Trophoblast cell (in vitro differentiated cells and primary cell): ENCODE measurements at regions not wholly inside any gene's neighbourhood (a gene's known extent, or its start where the extent isn't known, plus 50 kb on each side); places are given as distances from the start of the nearest gene placed in this dataset.
"Not testable (repeated sequence)": the region's sequence is repeated elsewhere in the genome, so short reads cannot be mapped to it uniquely, and the experiment has no call there.

Experiments
- DNase-seq, 2 donors: peaks; one replicate each; pipeline ENCODE4 v3.0.0-alpha.2; 2016
- H2AFZ ChIP-seq: 2 replicates; pipeline ENCODE4 v1.6.1; 2013; ENCODE audit warnings: low read length, moderate library complexity, mild to moderate bottlenecking; ENCODE audit not compliant: insufficient read depth, poor library complexity
- H2AK5ac ChIP-seq: 2 replicates; pipeline ENCODE4 v1.6.1; 2013; ENCODE audit warnings: mild to moderate bottlenecking, low read length
- H2BK120ac ChIP-seq: 2 replicates; pipeline ENCODE4 v1.6.1; 2013; ENCODE audit warnings: low read length, mild to moderate bottlenecking, moderate library complexity; ENCODE audit not compliant: insufficient read depth, poor library complexity
- H2BK12ac ChIP-seq: 2 replicates; pipeline ENCODE4 v1.6.1; 2013; ENCODE audit warnings: mild to moderate bottlenecking, low read length, moderate library complexity
- H2BK5ac ChIP-seq: 2 replicates; pipeline ENCODE4 v1.6.1; 2013; ENCODE audit warnings: low read length, low read depth, moderate library complexity, mild to moderate bottlenecking; ENCODE audit not compliant: poor library complexity
- H3K14ac ChIP-seq: 2 replicates; pipeline ENCODE4 v1.6.1; 2013; ENCODE audit warnings: mild to moderate bottlenecking, low read length
- H3K18ac ChIP-seq: 2 replicates; pipeline ENCODE4 v1.6.1; 2013; ENCODE audit warnings: mild to moderate bottlenecking, low read length
- H3K23ac ChIP-seq: 2 replicates; pipeline ENCODE4 v1.6.1; 2013; ENCODE audit warnings: low read length
- H3K27ac ChIP-seq: 2 replicates; pipeline ENCODE4 v1.5.1; 2013; ENCODE audit warnings: low read depth, mild to moderate bottlenecking, inconsistent platforms, low read length, moderate library complexity
- H3K27me3 ChIP-seq: 2 replicates; pipeline ENCODE4 v1.6.1; 2013; ENCODE audit warnings: inconsistent platforms, mild to moderate bottlenecking, low read length, moderate library complexity; ENCODE audit not compliant: insufficient read depth
- H3K36me3 ChIP-seq, 2 experiments: 1 replicate in 1 of 2; 2 replicates in 1 of 2; pipeline ENCODE4 v1.6.1; 2013; ENCODE audit warnings: low read length in 2 of 2, mild to moderate bottlenecking in 2 of 2, moderate library complexity in 1 of 2; ENCODE audit not compliant: insufficient read depth in 2 of 2, control insufficient read depth in 1 of 2
- H3K4ac ChIP-seq: 2 replicates; pipeline ENCODE4 v1.6.1; 2013; ENCODE audit warnings: low read depth, mild to moderate bottlenecking, low read length, moderate library complexity
- H3K4me1 ChIP-seq, 2 experiments: 1 replicate in 1 of 2; 2 replicates in 1 of 2; pipeline ENCODE4 v1.6.1; 2013; ENCODE audit warnings: low read length in 2 of 2, mild to moderate bottlenecking in 2 of 2, moderate library complexity in 1 of 2; ENCODE audit not compliant: insufficient read depth in 2 of 2, control insufficient read depth in 1 of 2
- H3K4me2 ChIP-seq: 2 replicates; pipeline ENCODE4 v1.6.1; 2013; ENCODE audit warnings: inconsistent platforms, mild to moderate bottlenecking, low read length, moderate library complexity
- H3K4me3 ChIP-seq: 2 replicates; pipeline ENCODE4 v1.5.1; 2013; ENCODE audit warnings: mild to moderate bottlenecking, low read depth, low read length, inconsistent platforms
- H3K79me1 ChIP-seq: one replicate; pipeline ENCODE4 v1.6.1; 2013; ENCODE audit warnings: low read length
- H3K79me2 ChIP-seq: 2 replicates; pipeline ENCODE4 v1.6.1; 2013; ENCODE audit warnings: low read length, mild to moderate bottlenecking; ENCODE audit not compliant: control insufficient read depth, insufficient read depth, poor library complexity
- H3K9ac ChIP-seq: 2 replicates; pipeline ENCODE4 v1.6.1; 2013; ENCODE audit warnings: mild to moderate bottlenecking, low read length
- H3K9me3 ChIP-seq: 2 replicates; pipeline ENCODE4 v1.6.1; 2013; ENCODE audit warnings: low read depth, mild to moderate bottlenecking, control low read depth, inconsistent platforms, low read length; ENCODE audit not compliant: insufficient read depth
- H4K12ac ChIP-seq: 2 replicates; pipeline ENCODE4 v1.6.1; 2013; ENCODE audit warnings: low read depth, mild to moderate bottlenecking, low read length, moderate library complexity
- H4K8ac ChIP-seq: 2 replicates; pipeline ENCODE4 v1.6.1; 2013; ENCODE audit warnings: low read depth, mild to moderate bottlenecking, low read length, moderate library complexity
- H4K91ac ChIP-seq: one replicate; pipeline ENCODE4 v1.6.1; 2013; ENCODE audit warnings: low read depth, mild to moderate bottlenecking, low read length, moderate library complexity
- WGBS: extraction: QIAGEN DNeasy Blood & Tissue Kit; methylation state at CpG from one replicate; pipeline ENCODE4 v1.1.7; 2013; ENCODE audit warnings: missing lambda C conversion rate; ENCODE audit not compliant: insufficient read length, insufficient coverage; ENCODE audit errors: extremely low coverage; 5-methylcytosine and 5-hydroxymethylcytosine counted together

DNA sequence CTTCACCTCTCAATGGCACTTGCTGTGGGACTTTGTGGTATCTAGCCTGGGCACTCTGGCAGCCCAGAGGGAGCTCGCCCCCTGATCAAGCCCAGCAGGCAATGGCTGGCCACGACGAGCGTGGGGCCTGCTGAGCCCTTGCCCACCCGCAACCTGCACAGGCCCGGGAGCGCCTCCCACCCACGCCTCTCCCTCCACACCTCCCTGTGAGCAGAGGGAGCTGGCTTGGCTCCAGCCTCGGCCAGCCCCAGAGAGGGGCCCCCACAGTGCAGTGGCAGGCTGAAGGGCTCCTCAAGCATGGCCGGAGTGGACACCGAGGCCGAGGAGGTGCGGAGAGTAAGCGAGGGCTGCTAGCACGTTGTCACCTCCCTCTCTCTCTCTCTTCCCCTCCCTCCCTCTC lies 595.8 kb downstream of the TRIML1 start:
- Histone ChIP-seq H3K4me1 (no peaks in the 10 kb centered on the region), H2BK5ac (no peak overlapping the region), H3K79me1 (no peaks in the 10 kb centered on the region), H2AK5ac (no peak overlapping the region), H3K18ac (no peak overlapping the region), H3K79me2 (no peaks in the 10 kb centered on the region), H3K36me3 (no peaks in the 10 kb centered on the region), H3K14ac (no peak overlapping the region), H4K8ac (no peak overlapping the region), H3K4ac (no peak overlapping the region), H2BK120ac (no peak overlapping the region), H3K4me2 (no peak overlapping the region), H3K9me3 (peaks cover 3% of the 10 kb centered on the region), H3K27ac (no peak overlapping the region), H3K9ac (no peak overlapping the region), H3K27me3 (no peaks in the 10 kb centered on the region), H4K91ac (no peak overlapping the region), H2BK12ac (no peak overlapping the region), H3K23ac (no peak overlapping the region), H2AFZ (no peak overlapping the region), H3K4me3 (no peak overlapping the region), H4K12ac (no peak overlapping the region)
- WGBS = no CpG with 5 or more reads among the region's 15 CpGs
- no peak for DNase-seq

DNA sequence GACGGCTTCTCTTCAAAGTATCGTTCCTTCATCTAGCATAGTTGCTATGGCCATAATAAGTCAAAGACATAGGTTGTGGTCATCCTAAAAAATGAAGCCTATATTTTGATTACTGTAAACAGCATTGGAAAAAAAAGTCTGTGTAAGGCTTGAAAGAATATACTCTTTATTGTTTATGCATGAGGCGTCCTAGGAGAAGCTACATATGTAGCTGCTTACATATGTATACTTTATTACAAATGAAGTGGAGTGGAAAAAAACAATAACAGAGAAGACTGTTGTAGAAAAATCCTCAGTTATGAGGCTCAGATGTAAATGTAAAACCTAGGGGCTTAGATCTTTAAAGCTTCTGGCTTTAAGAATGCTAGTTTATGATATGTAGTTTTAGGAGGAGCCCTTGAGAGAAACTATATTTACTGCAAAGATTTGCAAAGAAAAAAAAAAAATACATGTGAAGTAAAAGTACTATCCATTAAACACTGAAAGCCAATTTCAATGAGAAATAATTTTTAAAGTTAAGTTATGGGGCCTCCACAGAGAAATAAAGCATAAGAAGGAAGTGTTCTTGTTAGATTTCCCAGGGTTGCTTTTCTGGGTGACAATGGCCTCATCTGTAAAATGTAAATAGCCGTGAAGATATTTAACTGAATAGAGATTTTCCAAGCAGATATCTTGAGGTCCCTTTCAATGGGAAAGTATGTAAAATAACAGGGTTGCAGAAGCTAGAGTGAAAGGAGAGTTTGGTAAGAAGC lies 598.2 kb downstream of the TRIML1 start:
- Histone ChIP-seq H2AFZ (no peak overlapping the region), H3K27ac (no peak overlapping the region), H3K18ac (no peak overlapping the region), H3K9me3 (peaks cover 3% of the 10 kb centered on the region), H3K4me2 (no peak overlapping the region), H4K91ac (no peak overlapping the region), H3K36me3 (no peaks in the 10 kb centered on the region), H3K23ac (no peak overlapping the region), H3K14ac (no peak overlapping the region), H4K8ac (no peak overlapping the region), H2BK5ac (no peak overlapping the region), H3K9ac (no peak overlapping the region), H3K79me2 (no peaks in the 10 kb centered on the region), H2BK12ac (no peak overlapping the region), H3K79me1 (no peaks in the 10 kb centered on the region), H3K27me3 (no peaks in the 10 kb centered on the region), H2AK5ac (no peak overlapping the region), H4K12ac (no peak overlapping the region), H2BK120ac (no peak overlapping the region), H3K4me3 (no peak overlapping the region), H3K4me1 (no peaks in the 10 kb centered on the region), H3K4ac (no peak overlapping the region)
- WGBS = no CpG with 5 or more reads among the region's 4 CpGs
- DNase-seq = no peak

DNA sequence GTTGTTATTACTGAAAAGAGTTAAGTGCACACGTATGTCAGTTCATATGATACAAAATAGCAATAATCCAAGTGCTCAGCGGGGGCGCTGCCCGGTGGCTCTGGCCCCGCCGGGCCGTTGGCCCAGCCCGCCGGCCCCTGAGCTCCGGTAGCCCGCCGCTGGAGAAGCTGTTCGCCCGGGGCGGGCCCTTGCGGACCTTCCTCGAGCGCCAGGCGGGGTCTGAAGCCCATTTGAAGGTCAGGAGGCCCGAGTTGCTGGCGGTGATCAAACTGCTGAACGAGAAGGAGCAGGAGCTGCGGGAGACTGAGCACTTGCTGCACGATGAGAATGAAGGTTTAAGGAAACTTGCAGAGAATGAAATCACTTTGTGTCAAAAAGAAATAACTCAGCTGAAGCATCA lies 599.0 kb downstream of the TRIML1 start:
- not testable (repeated sequence) for H2BK5ac ChIP-seq, H3K4me2 ChIP-seq, H3K4me3 ChIP-seq, H2BK12ac ChIP-seq, DNase-seq, H3K27ac ChIP-seq, H3K79me1 ChIP-seq, H3K4me1 ChIP-seq, H4K12ac ChIP-seq, H3K9ac ChIP-seq, H3K79me2 ChIP-seq, H4K8ac ChIP-seq, H3K9me3 ChIP-seq, H3K4ac ChIP-seq, H2AK5ac ChIP-seq, H3K27me3 ChIP-seq, H3K14ac ChIP-seq, H4K91ac ChIP-seq, H3K23ac ChIP-seq, H2BK120ac ChIP-seq, H3K36me3 ChIP-seq, H3K18ac ChIP-seq, H2AFZ ChIP-seq
- no CpG with 5 or more reads among the region's 24 CpGs for WGBS

DNA sequence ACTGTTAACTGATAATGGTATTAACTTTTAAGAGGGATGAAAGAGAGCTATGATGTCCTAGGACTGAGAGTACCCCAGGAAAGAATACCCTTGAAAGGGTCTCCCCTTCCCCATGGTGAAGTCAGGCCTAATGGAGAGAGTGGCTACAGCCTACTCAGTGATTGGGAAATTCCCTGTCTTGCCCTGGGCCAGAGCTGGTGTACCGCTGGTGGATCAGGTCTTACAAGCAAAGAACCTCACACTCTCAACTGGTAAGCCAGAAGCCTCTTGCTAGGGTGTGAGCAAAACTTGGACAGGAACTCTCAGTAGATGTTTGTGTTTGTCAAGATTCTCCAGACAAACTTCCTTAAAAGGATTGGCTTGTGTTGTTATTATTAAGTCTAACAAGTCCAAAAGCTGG lies 600.9 kb downstream of the TRIML1 start:
- not testable (repeated sequence) for H3K27me3 ChIP-seq, H4K91ac ChIP-seq, H4K12ac ChIP-seq, H3K4ac ChIP-seq, H3K14ac ChIP-seq, H3K9ac ChIP-seq, H2AK5ac ChIP-seq, H3K23ac ChIP-seq, H3K36me3 ChIP-seq, H3K79me1 ChIP-seq, H3K4me2 ChIP-seq, H2AFZ ChIP-seq, H3K79me2 ChIP-seq, H3K18ac ChIP-seq, H3K4me3 ChIP-seq, H3K4me1 ChIP-seq, DNase-seq, H3K9me3 ChIP-seq, H2BK12ac ChIP-seq, H2BK5ac ChIP-seq, H4K8ac ChIP-seq, H3K27ac ChIP-seq, H2BK120ac ChIP-seq
- no CpG with 5 or more reads among the region's 1 CpG for WGBS
